ENCODE measurements at regions not wholly inside any gene's neighbourhood (a gene's known extent, or its start where the extent isn't known, plus 50 kb on each side); places are given as distances from the start of the nearest gene placed in this dataset.

GRCh38 chr18:11517704-11518103 is 91.7 kb upstream of the SLC35G4 start:
- POLR2A ChIA-PET, result no interaction called here
- no peak overlapping the region for H2AFZ ChIP-seq (ENCODE audit: low read length)
- H3K79me2 ChIP-seq (ENCODE audit: insufficient read depth, low read length), result no peaks in the 10 kb centered on the region
- in situ Hi-C loops (cut with HindIII; ENCODE audit: extremely low pct_ligation_motif_present, low pct_unique_long_range_greater_than_20kb) (loop anchor here (10.0 kb wide), 1 partner anchor 53 kb away; no protein-coding TSS in a partner anchor), intact Hi-C loops (cut with micrococcal nuclease; ENCODE audit: unreplicated experiment) (loop anchor here (2.0 to 5.0 kb wide), 2 partner anchors 53 to 130 kb away; no protein-coding TSS in a partner anchor)
- H3K27ac ChIP-seq (ENCODE audit: extremely low read length, insufficient read depth, low read length), result no peak overlapping the region
- no peak overlapping the region for H3K4me3 ChIP-seq (replicated peaks in 1 of 3; ENCODE audit: insufficient read depth in 1 of 3, low read depth in 2 of 3, low read length in 3 of 3)
- no TSS peak for BruUV-seq (replicated peaks)
- CTCF ChIA-PET (ENCODE audit: low intra/inter-chr PET ratio, low total read pairs), result interaction anchor here (2.9 kb wide), 1 partner anchor 207 kb away, joined by 26 read pairs; no protein-coding TSS in a partner anchor
- ATAC-seq, result no peak
- no peak for FAIRE-seq
- no peaks in the 10 kb centered on the region for H3K36me3 ChIP-seq (replicated peaks in 1 of 2; ENCODE audit: control insufficient read depth in 1 of 2, insufficient read depth in 2 of 2, low read length in 2 of 2)
- TF ChIP-seq KLF16 (CRISPR knock-in tag; IDR thresholded peaks at IDR 0.05), result no peak
- no peak for TF ChIP-seq ZSCAN5A (CRISPR knock-in tag; IDR thresholded peaks at IDR 0.05; ENCODE audit: borderline replicate concordance)
- no peak for TF ChIP-seq SP1 (IDR thresholded peaks at IDR 0.05)
- TF ChIP-seq SP1 (CRISPR knock-in tag; IDR thresholded peaks at IDR 0.05), result no peak
- DNase-seq (ENCODE audit: low spot score), result no peak
- no peaks in the 10 kb centered on the region for H3K27me3 ChIP-seq (ENCODE audit: control insufficient read depth in 1 of 2, insufficient read depth in 2 of 2, low read length in 2 of 2)
- H3K9me3 ChIP-seq (ENCODE audit: low read length), result no peaks in the 10 kb centered on the region
- 59% methylated on average over 3 of the region's 3 CpGs for WGBS (ENCODE audit: low lambda C conversion rate)
- peaks cover 25% of the 10 kb centered on the region for H3K4me1 ChIP-seq (ENCODE audit: insufficient read depth, low read length)
- no peak overlapping the region for H3K9ac ChIP-seq (ENCODE audit: insufficient read depth, low read depth, low read length)
- H3K4me2 ChIP-seq (ENCODE audit: low read depth, low read length), result no peak overlapping the region
- H4K20me1 ChIP-seq (ENCODE audit: insufficient read depth, low read length), result no peaks in the 10 kb centered on the region

DNA sequence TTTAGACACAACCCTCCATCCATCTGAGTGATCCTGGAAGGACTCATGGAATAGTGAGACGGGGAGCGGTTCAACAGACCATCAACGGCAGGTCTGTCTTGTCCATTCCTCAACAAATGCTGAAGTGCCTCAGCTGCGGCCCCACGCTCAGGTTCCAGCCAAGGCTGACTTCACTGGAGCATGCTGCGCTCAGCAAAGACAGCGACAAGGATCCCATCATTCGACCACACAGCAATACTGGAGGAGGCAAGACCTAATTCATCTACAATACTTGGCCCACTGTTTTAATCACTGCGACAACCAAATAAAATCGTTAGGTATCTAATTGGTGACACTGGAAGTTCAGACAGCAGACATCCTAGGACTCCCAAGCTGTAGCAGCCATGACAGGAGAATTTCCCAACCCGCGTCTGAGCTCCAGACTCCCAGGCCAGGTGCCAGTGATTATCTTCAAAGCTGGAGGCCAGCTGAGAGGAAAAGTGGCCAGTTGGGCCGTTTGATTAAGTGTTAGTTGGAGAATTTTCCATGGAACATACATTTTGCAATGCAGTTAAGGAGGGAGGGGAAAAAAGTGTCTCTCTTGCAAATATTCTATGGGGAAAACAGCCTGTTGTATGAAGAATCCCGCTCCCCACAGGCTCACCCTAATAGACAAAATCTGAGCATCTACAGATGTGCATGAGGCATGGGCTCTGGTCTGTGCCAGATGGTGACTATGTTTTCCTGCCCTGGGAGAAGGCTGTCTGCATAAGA is 92.5 kb upstream of the SLC35G4 start:
- BruUV-seq (replicated peaks), result no TSS peak
- Histone ChIP-seq H3K4me1 (ENCODE audit: insufficient read depth, low read length) (peaks cover 33% of the 10 kb centered on the region), H3K9ac (ENCODE audit: insufficient read depth, low read depth, low read length) (no peak overlapping the region), H3K27me3 (ENCODE audit: control insufficient read depth in 1 of 2, insufficient read depth in 2 of 2, low read length in 2 of 2) (no peaks in the 10 kb centered on the region), H3K27ac (ENCODE audit: extremely low read length, insufficient read depth, low read length) (no peak overlapping the region), H3K36me3 (replicated peaks in 1 of 2; ENCODE audit: control insufficient read depth in 1 of 2, insufficient read depth in 2 of 2, low read length in 2 of 2) (no peaks in the 10 kb centered on the region), H3K9me3 (ENCODE audit: low read length) (no peaks in the 10 kb centered on the region), H3K79me2 (ENCODE audit: insufficient read depth, low read length) (no peaks in the 10 kb centered on the region), H2AFZ (ENCODE audit: low read length) (no peak overlapping the region), H3K4me3 (replicated peaks in 1 of 3; ENCODE audit: insufficient read depth in 1 of 3, low read depth in 2 of 3, low read length in 3 of 3) (no peak overlapping the region), H3K4me2 (ENCODE audit: low read depth, low read length) (no peak overlapping the region), H4K20me1 (ENCODE audit: insufficient read depth, low read length) (no peaks in the 10 kb centered on the region)
- ChIA-PET CTCF (ENCODE audit: low intra/inter-chr PET ratio, low total read pairs) (no interaction called here), POLR2A (no interaction called here)
- in situ Hi-C loops (cut with HindIII; ENCODE audit: extremely low pct_ligation_motif_present, low pct_unique_long_range_greater_than_20kb), result loop anchor here (10.0 kb wide), 1 partner anchor 52 kb away; no protein-coding TSS in a partner anchor
- WGBS (ENCODE audit: low lambda C conversion rate), result 38% methylated on average over 10 of the region's 14 CpGs
- ATAC-seq (no peak), DNase-seq (ENCODE audit: low spot score) (no peak), FAIRE-seq (no peak)
- intact Hi-C loops (cut with micrococcal nuclease; ENCODE audit: unreplicated experiment), result loop anchor here (5.0 kb wide), 1 partner anchor 130 kb away; no protein-coding TSS in a partner anchor
- TF ChIP-seq ATF5 (CRISPR knock-in tag; IDR thresholded peaks at IDR 0.05; ENCODE audit: low read depth) (no peak), SP1 (IDR thresholded peaks at IDR 0.05) (no peak), SP1 (CRISPR knock-in tag; IDR thresholded peaks at IDR 0.05) (no peak), ZKSCAN8 (CRISPR knock-in tag; IDR thresholded peaks at IDR 0.05; ENCODE audit: borderline replicate concordance) (no peak), PATZ1 (CRISPR knock-in tag; IDR thresholded peaks at IDR 0.05) (no peak), SNAPC2 (CRISPR knock-in tag; IDR thresholded peaks at IDR 0.05) (no peak), ZNF720 (CRISPR knock-in tag; IDR thresholded peaks at IDR 0.05) (no peak), PLRG1 (conservative IDR thresholded peaks at IDR 0.05) (no peak), ELF3 (CRISPR knock-in tag; IDR thresholded peaks at IDR 0.05) (no peak), ZNF546 (CRISPR knock-in tag; conservative IDR thresholded peaks at IDR 0.05) (no peak), KDM3A (CRISPR knock-in tag; IDR thresholded peaks at IDR 0.05; ENCODE audit: low read depth) (no peak), NBN (conservative IDR thresholded peaks at IDR 0.05) (no peak), ZBTB8A (CRISPR knock-in tag; IDR thresholded peaks at IDR 0.05; ENCODE audit: borderline replicate concordance, low read depth) (no peak)
